SKM-1 treated with dmso at 0.1 percent for 144 hours (cell line): ENCODE measurements at regions not wholly inside any gene's neighbourhood (a gene's known extent, or its start where the extent isn't known, plus 50 kb on each side); places are given as distances from the start of the nearest gene placed in this dataset.
A peak's percentile ranks its signal among the peaks of the same experiment; 100 is the strongest.

Source experiments
- DNase-seq: peaks from one replicate; lab custom pipeline; 2025; ENCODE audit not compliant: unreplicated experiment; lab: John Stamatoyannopoulos, UW

GRCh38 chr3:106376016-106376570 lies 507.3 kb upstream of the CBLB start:
- DNase-seq = no peak

- DNase-seq = no peak
Observed at GRCh38 chr3:106379251-106379750, 510.5 kb upstream of the CBLB start.

GRCh38 chr3:106380232-106380631 lies 511.4 kb upstream of the CBLB start:
- no peak for DNase-seq

- DNase-seq = no peak
Observed at GRCh38 chr3:106381286-106381938, 512.6 kb upstream of the CBLB start.

- DNase-seq = no peak
Observed at GRCh38 chr3:106381939-106382335, 513.1 kb upstream of the CBLB start.

GRCh38 chr3:106386050-106386449 lies 517.2 kb upstream of the CBLB start:
- DNase-seq = peak; percentile 16

- no peak for DNase-seq
Observed at GRCh38 chr3:106392915-106393314, 524.1 kb upstream of the CBLB start.

GRCh38 chr3:106397006-106397405 lies 528.2 kb upstream of the CBLB start:
- no peak for DNase-seq

GRCh38 chr3:106398891-106399600 lies 530.2 kb upstream of the CBLB start:
- DNase-seq = no peak

GRCh38 chr3:106399761-106400160 lies 530.9 kb upstream of the CBLB start:
- no peak for DNase-seq

- no peak for DNase-seq
Observed at GRCh38 chr3:106401666-106402490, 533.1 kb upstream of the CBLB start.

- no peak for DNase-seq
Observed at GRCh38 chr3:106403371-106404145, 534.7 kb upstream of the CBLB start.

- DNase-seq = no peak
Observed at GRCh38 chr3:106413683-106414082, 544.9 kb upstream of the CBLB start.

GRCh38 chr3:106420628-106421027 lies 551.8 kb upstream of the CBLB start:
- no peak for DNase-seq

- DNase-seq = no peak
Observed at GRCh38 chr3:106421426-106421825, 552.6 kb upstream of the CBLB start.

GRCh38 chr3:106421909-106422308 lies 553.1 kb upstream of the CBLB start:
- no peak for DNase-seq

GRCh38 chr3:106423321-106424225 lies 554.8 kb upstream of the CBLB start:
- no peak for DNase-seq

- no peak for DNase-seq
Observed at GRCh38 chr3:106425026-106425425, 556.2 kb upstream of the CBLB start.

GRCh38 chr3:106425916-106426315 lies 557.1 kb upstream of the CBLB start:
- DNase-seq = no peak

GRCh38 chr3:106428565-106428994 lies 559.8 kb upstream of the CBLB start:
- DNase-seq = no peak
